ENCODE measurements at regions not wholly inside any gene's neighbourhood (a gene's known extent, or its start where the extent isn't known, plus 50 kb on each side); places are given as distances from the start of the nearest gene placed in this dataset.

- TF ChIP-seq CTCF (IDR thresholded peaks at IDR 0.05) (no peak), POLR2A (IDR thresholded peaks at IDR 0.05) (no peak)
Measured at GRCh38 chr2:234206738-234207137, 156.2 kb downstream of the SPP2 start.
